ENCODE measurements at regions not wholly inside any gene's neighbourhood (a gene's known extent, or its start where the extent isn't known, plus 50 kb on each side); places are given as distances from the start of the nearest gene placed in this dataset.
A peak's percentile ranks its signal among the peaks of the same experiment; 100 is the strongest.

DNA sequence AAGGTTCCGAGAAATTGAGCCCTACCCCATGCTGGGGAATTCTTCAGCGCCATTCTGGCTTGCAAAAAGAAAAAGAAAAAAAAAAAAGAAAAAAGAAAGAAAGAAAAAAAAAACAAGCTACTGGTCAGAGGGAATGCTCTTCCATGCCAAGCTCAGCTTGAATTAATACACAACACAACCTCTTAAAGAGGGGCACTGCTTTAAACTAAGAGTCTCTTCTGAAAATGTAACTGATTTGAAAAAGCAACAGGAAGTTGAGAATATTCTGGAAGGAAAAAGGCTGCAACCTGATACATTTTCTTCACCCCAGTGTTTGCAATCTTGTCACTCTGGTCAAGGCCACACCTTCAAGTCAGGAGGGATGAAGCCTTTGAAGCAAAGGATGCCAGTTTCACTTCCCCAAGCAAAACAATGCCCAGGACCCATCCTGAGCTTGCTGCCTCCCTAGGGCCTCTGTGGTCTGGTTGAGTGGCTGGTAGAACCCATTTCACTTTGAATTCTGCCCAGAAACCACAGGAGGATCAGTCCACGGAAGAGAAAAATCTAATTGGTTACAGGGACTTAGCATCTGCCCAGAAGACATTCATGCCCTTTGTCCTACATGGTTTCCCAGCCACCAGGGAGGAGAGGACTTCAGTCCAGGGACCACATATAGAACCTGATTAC is 389.7 kb downstream of the SOX9 start:
- Histone ChIP-seq H3K36me3 (ENCODE audit: control insufficient read depth in 1 of 2, insufficient read depth in 2 of 2, low read length in 2 of 2) (no peaks in the 10 kb centered on the region), H3K9ac (ENCODE audit: low read depth in 1 of 2, low read length in 2 of 2) (no peak overlapping the region), H3K9me3 (ENCODE audit: control insufficient read depth in 1 of 2, low read length in 2 of 2) (no peaks in the 10 kb centered on the region), H3K4me1 (ENCODE audit: control insufficient read depth in 1 of 2, insufficient read depth in 2 of 2, low read length in 2 of 2) (peaks cover 28 to 34% of the 10 kb centered on the region in 2 donors), H3K27me3 (ENCODE audit: control insufficient read depth in 1 of 2, insufficient read depth in 2 of 2, low read length in 2 of 2) (no peaks in the 10 kb centered on the region), H3K27ac (ENCODE audit: low read depth, low read length) (no peak overlapping the region), H3K4me3 (ENCODE audit: low read depth in 1 of 2, low read length in 2 of 2) (no peak overlapping the region)

DNA sequence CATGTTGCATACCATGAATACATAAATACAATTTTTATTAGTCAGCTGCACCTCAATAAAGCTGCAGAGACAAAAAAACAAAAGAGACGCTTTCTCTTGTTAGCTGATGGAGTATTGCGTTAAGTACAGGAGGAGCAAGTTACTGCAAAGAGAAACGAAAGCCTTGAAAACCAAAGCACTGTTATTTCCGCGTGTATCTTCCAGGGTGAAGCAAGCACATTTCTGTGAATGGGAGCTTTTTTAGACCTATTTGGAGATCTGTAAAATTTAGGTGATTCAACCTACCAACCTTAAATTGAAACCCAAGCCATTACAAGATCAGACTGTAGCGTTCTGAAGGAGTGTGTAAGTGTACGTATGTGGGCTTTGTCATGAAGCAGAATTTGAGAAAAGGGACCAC is 390.4 kb downstream of the SOX9 start:
- H3K4me3 ChIP-seq (ENCODE audit: low read depth in 1 of 2, low read length in 2 of 2), result no peak overlapping the region
- peaks cover 34 to 41% of the 10 kb centered on the region in 2 donors for H3K4me1 ChIP-seq (ENCODE audit: control insufficient read depth in 1 of 2, insufficient read depth in 2 of 2, low read length in 2 of 2)
- no peak overlapping the region for H3K9ac ChIP-seq (ENCODE audit: low read depth in 1 of 2, low read length in 2 of 2)
- H3K27ac ChIP-seq (ENCODE audit: low read depth, low read length), result no peak overlapping the region
- H3K27me3 ChIP-seq (ENCODE audit: control insufficient read depth in 1 of 2, insufficient read depth in 2 of 2, low read length in 2 of 2), result no peaks in the 10 kb centered on the region
- H3K9me3 ChIP-seq (ENCODE audit: control insufficient read depth in 1 of 2, low read length in 2 of 2), result no peaks in the 10 kb centered on the region
- H3K36me3 ChIP-seq (ENCODE audit: control insufficient read depth in 1 of 2, insufficient read depth in 2 of 2, low read length in 2 of 2), result no peaks in the 10 kb centered on the region

DNA sequence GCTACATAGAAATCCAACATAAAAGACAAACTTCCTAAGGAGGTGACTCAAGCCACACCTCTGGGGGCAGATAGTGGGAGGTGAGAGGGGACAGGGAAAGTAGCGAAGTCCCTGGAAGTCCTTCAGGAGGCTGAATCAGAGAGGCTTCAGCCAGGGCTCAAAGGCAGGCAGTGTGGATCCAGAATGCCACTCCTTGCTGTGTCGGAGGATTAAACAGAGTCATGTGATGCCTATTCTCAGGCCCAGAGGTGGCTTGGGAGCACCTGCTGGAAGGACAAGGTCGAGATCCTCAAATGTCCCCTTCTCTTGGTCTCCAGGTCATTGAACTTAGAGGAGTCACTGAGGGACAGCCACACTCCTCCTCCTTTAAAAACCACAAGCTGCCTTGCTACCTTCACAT is 391.1 kb downstream of the SOX9 start:
- no peaks in the 10 kb centered on the region for H3K36me3 ChIP-seq (ENCODE audit: control insufficient read depth in 1 of 2, insufficient read depth in 2 of 2, low read length in 2 of 2)
- no peaks in the 10 kb centered on the region for H3K9me3 ChIP-seq (ENCODE audit: control insufficient read depth in 1 of 2, low read length in 2 of 2)
- H3K4me1 ChIP-seq (ENCODE audit: control insufficient read depth in 1 of 2, insufficient read depth in 2 of 2, low read length in 2 of 2), result peaks cover 36 to 42% of the 10 kb centered on the region in 2 donors
- H3K4me3 ChIP-seq (ENCODE audit: low read depth in 1 of 2, low read length in 2 of 2), result no peak overlapping the region
- H3K27ac ChIP-seq (ENCODE audit: low read depth, low read length), result no peak overlapping the region
- H3K9ac ChIP-seq (ENCODE audit: low read depth in 1 of 2, low read length in 2 of 2), result no peak overlapping the region
- H3K27me3 ChIP-seq (ENCODE audit: control insufficient read depth in 1 of 2, insufficient read depth in 2 of 2, low read length in 2 of 2), result no peaks in the 10 kb centered on the region

DNA sequence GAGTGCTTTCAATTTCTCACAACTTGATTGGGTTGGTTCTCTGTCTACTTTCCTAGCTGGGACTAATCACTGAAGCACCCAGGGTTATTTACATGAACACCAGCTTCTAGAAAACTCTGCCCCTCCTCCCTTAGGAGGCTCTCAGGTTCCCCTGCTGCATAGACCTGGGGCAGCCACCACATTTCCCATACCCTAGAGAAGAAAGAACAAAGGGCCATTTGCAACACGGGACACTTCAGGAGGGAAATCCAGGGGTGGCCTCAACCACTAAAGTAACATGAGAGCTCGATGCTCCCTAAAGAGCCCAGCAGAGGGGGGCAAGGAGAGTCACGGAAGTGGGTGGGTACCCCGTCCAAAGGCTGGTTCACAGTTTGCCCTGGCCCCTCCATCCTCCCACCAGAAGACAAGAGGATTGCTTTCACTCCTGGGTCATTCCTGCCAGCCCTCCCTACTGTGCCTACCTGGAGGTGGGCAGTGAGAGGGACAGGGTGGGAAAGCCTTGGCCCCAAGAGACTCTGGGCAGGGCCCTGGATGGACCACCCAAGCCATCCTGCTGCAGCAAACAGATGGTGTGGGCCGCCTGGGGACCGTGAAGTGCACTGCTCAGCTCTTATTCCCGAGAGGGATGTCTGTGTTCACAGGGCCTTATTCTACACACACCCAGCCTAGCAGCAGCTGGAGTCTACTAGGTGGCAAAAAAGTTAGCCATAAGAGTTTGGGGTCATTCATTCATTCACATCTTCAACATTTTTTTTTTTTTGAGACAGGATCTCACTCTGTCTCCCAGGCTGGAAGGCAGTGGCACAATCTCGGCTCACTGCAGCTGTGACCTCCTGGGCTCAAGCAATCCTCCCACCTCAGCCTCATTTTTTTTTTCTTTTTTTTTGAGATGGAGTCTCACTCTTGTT is 392.1 kb downstream of the SOX9 start:
- Histone ChIP-seq H3K9ac (ENCODE audit: low read depth in 1 of 2, low read length in 2 of 2) (no peak overlapping the region), H3K36me3 (ENCODE audit: control insufficient read depth in 1 of 2, insufficient read depth in 2 of 2, low read length in 2 of 2) (no peaks in the 10 kb centered on the region), H3K9me3 (ENCODE audit: control insufficient read depth in 1 of 2, low read length in 2 of 2) (no peaks in the 10 kb centered on the region), H3K27ac (ENCODE audit: low read depth, low read length) (no peak overlapping the region), H3K27me3 (ENCODE audit: control insufficient read depth in 1 of 2, insufficient read depth in 2 of 2, low read length in 2 of 2) (no peaks in the 10 kb centered on the region), H3K4me1 (ENCODE audit: control insufficient read depth in 1 of 2, insufficient read depth in 2 of 2, low read length in 2 of 2) (peaks cover 41 to 49% of the 10 kb centered on the region in 2 donors), H3K4me3 (ENCODE audit: low read depth in 1 of 2, low read length in 2 of 2) (no peak overlapping the region)

DNA sequence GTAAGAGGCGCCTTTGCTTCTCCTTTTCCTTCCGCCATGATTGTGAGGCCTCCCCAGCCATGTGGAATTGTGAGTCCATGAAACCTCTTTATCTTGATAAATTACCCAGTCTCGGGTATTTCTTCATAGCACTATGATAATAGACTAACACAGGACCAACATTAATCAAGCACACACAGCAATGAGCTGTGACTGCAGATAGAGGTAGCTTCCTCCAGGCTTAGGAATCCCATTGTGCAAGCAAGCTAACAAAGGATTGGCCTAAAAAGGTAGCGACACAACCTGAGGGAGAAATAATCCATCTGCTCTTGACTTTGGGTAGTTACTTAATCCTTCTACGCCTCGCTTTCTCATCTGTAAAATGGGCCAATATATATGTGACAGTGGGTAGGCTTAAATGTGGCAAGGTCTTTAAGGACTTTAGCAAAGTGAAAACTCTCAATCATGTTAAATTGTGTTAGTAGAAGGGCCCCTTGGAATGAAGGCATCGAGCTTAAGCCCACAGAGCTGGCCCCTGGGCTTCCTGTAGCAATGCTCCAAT is 393.6 kb downstream of the SOX9 start:
- Histone ChIP-seq H3K27me3 (ENCODE audit: control insufficient read depth in 1 of 2, insufficient read depth in 2 of 2, low read length in 2 of 2) (no peaks in the 10 kb centered on the region), H3K27ac (ENCODE audit: low read depth, low read length) (no peak overlapping the region), H3K9ac (ENCODE audit: low read depth in 1 of 2, low read length in 2 of 2) (no peak overlapping the region), H3K36me3 (ENCODE audit: control insufficient read depth in 1 of 2, insufficient read depth in 2 of 2, low read length in 2 of 2) (no peaks in the 10 kb centered on the region), H3K4me3 (ENCODE audit: low read depth in 1 of 2, low read length in 2 of 2) (no peak overlapping the region), H3K4me1 (ENCODE audit: control insufficient read depth in 1 of 2, insufficient read depth in 2 of 2, low read length in 2 of 2) (peaks cover 51 to 56% of the 10 kb centered on the region in 2 donors), H3K9me3 (ENCODE audit: control insufficient read depth in 1 of 2, low read length in 2 of 2) (no peaks in the 10 kb centered on the region)

DNA sequence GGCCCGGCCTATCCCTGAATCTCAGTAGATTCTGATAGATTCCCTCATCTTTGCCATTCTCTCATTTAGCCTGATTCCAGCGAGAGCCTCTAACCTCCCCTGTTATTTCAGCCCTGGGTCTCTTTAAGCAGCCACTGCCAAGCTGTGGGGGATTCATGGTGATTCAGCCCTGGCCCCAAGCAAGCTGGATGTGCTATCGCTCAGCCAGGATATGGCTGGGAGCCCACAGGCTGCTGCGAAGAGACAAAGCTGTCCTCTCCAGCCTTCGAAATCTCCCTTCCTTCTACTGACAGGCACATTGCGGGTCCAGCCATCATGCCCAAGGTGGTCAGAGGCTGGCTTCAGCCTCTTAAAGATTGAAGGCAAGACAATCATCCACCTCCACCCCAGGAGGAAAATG is 394.1 kb downstream of the SOX9 start:
- Histone ChIP-seq H3K27me3 (ENCODE audit: control insufficient read depth in 1 of 2, insufficient read depth in 2 of 2, low read length in 2 of 2) (no peaks in the 10 kb centered on the region), H3K4me3 (ENCODE audit: low read depth in 1 of 2, low read length in 2 of 2) (no peak overlapping the region), H3K9ac (ENCODE audit: low read depth in 1 of 2, low read length in 2 of 2) (no peak overlapping the region), H3K36me3 (ENCODE audit: control insufficient read depth in 1 of 2, insufficient read depth in 2 of 2, low read length in 2 of 2) (no peaks in the 10 kb centered on the region), H3K27ac (ENCODE audit: low read depth, low read length) (no peak overlapping the region), H3K4me1 (ENCODE audit: control insufficient read depth in 1 of 2, insufficient read depth in 2 of 2, low read length in 2 of 2) (peaks cover 55% of the 10 kb centered on the region in 2 donors), H3K9me3 (ENCODE audit: control insufficient read depth in 1 of 2, low read length in 2 of 2) (no peaks in the 10 kb centered on the region)

DNA sequence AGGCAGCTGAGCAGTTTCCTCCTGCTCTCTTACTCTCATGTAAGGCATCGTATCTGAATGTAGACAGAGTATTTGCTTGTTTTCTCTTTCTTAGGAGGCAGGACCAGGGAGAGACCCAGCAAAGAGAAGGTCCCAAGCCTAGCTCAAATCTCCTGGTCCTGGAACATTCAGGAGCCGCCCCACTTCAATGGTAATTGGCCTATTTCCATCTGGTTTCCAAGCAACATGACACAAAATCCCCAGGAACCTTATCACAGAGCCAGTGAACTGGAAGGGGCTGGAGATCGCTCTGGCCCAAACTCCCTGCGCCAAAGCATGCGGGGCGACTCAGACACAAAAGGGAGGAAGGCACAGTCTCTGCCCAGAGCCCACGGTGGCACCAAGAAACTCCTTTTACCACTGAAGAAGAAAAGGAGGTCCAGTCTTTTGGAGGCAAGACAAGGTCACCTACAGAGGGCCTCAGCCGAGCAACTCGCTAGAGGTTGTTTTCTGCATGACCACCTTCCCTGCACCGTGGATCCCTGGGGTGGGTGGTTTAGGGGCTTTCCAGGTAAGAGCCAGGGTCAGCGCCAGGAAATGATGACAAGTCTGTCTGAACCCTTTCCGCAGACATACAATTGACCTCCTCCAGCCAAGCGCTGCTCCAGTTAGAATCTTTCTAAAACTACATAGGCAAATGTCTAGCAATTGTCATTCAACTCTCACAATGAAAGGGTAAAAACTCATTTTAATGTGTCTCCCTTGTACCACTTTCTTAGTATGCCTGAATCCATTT is 394.7 kb downstream of the SOX9 start:
- no peak overlapping the region for H3K9ac ChIP-seq (ENCODE audit: low read depth in 1 of 2, low read length in 2 of 2)

DNA sequence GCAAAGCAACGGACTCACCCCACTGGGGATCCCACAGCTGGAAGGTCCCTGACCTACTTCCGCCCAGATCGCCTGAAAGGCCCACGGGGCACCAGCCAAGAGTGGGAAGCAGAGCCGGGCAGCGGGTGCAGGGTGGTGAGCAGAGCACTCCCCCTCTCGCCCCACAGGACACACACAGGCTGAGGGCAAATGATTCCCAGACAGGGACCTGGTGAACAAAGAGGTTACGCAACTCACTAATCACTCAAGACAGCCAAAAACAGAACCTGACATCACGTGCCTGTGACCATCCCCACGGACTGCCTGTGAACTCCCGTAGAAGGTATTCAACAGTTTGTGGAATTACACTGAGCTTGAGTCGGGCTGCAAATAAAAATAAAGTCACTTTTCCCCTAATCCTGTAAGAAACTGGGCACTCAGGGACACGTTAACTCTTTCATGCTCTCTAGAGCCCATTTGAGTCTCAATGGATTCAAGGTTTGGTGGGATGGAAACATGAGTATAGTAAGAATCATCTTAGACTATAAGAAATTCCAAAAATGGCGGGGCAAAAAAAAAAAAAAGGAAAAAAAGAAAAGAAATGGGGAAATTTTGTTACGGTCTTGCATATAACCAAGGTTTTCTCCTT is 396.1 kb downstream of the SOX9 start:
- H3K27ac ChIP-seq (ENCODE audit: low read depth, low read length), result no peak overlapping the region
- no peak overlapping the region for H3K4me3 ChIP-seq (ENCODE audit: low read depth in 1 of 2, low read length in 2 of 2)
- H3K27me3 ChIP-seq (ENCODE audit: control insufficient read depth in 1 of 2, insufficient read depth in 2 of 2, low read length in 2 of 2), result no peaks in the 10 kb centered on the region
- H3K4me1 ChIP-seq (ENCODE audit: control insufficient read depth in 1 of 2, insufficient read depth in 2 of 2, low read length in 2 of 2), result peaks cover 44 to 46% of the 10 kb centered on the region in 2 donors
- H3K9me3 ChIP-seq (ENCODE audit: control insufficient read depth in 1 of 2, low read length in 2 of 2), result no peaks in the 10 kb centered on the region
- no peak overlapping the region for H3K9ac ChIP-seq (ENCODE audit: low read depth in 1 of 2, low read length in 2 of 2)
- H3K36me3 ChIP-seq (ENCODE audit: control insufficient read depth in 1 of 2, insufficient read depth in 2 of 2, low read length in 2 of 2), result no peaks in the 10 kb centered on the region

More for the DNA sequence above, 394.7 kb downstream of the SOX9 start:
- H3K27me3 ChIP-seq (ENCODE audit: control insufficient read depth in 1 of 2, insufficient read depth in 2 of 2, low read length in 2 of 2), result no peaks in the 10 kb centered on the region
- no peak overlapping the region for H3K4me3 ChIP-seq (ENCODE audit: low read depth in 1 of 2, low read length in 2 of 2)
- no peaks in the 10 kb centered on the region for H3K36me3 ChIP-seq (ENCODE audit: control insufficient read depth in 1 of 2, insufficient read depth in 2 of 2, low read length in 2 of 2)
- peaks cover 51 to 52% of the 10 kb centered on the region in 2 donors for H3K4me1 ChIP-seq (ENCODE audit: control insufficient read depth in 1 of 2, insufficient read depth in 2 of 2, low read length in 2 of 2)
- no peaks in the 10 kb centered on the region for H3K9me3 ChIP-seq (ENCODE audit: control insufficient read depth in 1 of 2, low read length in 2 of 2)
- H3K27ac ChIP-seq (ENCODE audit: low read depth, low read length), result no peak overlapping the region

DNA sequence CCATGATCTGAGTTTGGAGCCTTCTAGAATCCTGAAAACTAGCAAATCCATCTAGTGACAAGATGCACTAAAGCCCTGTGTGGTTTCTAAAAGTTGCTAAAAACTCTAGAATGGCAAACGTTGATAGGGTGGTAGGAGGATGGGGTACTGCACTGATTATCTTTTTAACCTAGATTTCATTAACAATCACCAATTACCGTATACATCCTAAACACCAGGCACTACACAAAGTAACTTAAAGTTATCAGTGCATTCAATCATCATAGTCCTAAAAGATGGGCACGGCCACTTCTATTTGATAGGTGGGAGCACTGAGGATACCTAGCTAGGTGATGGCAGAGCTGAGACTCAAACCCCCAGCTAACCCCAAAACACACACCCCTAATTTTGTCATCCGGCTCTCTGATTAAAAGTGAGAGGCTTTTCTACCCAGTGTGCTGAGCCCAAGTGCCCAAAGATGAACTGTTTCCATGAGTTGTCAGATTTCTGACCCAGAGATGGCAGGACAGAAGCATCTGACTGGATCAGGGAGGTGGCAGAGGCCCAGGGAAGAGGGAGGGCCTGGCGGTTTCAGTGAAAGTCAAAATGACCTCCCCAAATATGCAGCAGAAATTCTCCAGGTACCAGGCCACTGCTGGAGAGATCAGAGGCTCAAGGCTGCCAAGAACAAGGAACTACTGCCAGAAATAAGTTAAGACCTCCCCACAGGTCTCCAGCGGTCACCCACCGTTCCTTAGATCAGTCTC is 396.8 kb downstream of the SOX9 start:
- Histone ChIP-seq H3K9me3 (ENCODE audit: control insufficient read depth in 1 of 2, low read length in 2 of 2) (no peaks in the 10 kb centered on the region), H3K9ac (ENCODE audit: low read depth in 1 of 2, low read length in 2 of 2) (peak overlapping the region in 1 of 2 donors; percentile 33), H3K4me1 (ENCODE audit: control insufficient read depth in 1 of 2, insufficient read depth in 2 of 2, low read length in 2 of 2) (peaks cover 38 to 45% of the 10 kb centered on the region in 2 donors), H3K4me3 (ENCODE audit: low read depth in 1 of 2, low read length in 2 of 2) (no peak overlapping the region), H3K27ac (ENCODE audit: low read depth, low read length) (no peak overlapping the region), H3K36me3 (ENCODE audit: control insufficient read depth in 1 of 2, insufficient read depth in 2 of 2, low read length in 2 of 2) (no peaks in the 10 kb centered on the region), H3K27me3 (ENCODE audit: control insufficient read depth in 1 of 2, insufficient read depth in 2 of 2, low read length in 2 of 2) (no peaks in the 10 kb centered on the region)

Measured in duodenal mucosa (tissue), 2 donors.